ENCODE measurements at regions not wholly inside any gene's neighbourhood (a gene's known extent, or its start where the extent isn't known, plus 50 kb on each side); places are given as distances from the start of the nearest gene placed in this dataset.

DNA sequence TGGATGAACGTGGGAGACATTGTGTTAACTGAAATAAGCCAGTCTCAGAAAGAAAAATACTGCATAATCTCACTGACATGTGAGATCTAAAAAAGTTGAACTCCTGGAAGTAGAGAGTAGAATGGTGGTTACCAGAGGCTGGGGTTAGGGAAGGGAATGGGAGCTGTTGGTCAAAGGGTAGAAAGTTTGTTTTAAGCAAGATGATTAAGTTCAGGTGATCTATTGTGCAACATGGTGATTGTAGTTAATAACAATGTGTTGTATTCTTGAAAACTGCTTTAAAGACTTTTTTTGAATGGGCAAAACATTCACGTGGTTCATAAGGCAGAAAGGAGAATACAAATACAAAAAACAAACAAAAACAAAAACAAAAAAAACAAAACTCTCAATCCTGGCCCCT lies 460.4 kb upstream of the TBX3 start:
- H3K9ac ChIP-seq = no peak overlapping the region
- TF ChIP-seq, protein P1, sequence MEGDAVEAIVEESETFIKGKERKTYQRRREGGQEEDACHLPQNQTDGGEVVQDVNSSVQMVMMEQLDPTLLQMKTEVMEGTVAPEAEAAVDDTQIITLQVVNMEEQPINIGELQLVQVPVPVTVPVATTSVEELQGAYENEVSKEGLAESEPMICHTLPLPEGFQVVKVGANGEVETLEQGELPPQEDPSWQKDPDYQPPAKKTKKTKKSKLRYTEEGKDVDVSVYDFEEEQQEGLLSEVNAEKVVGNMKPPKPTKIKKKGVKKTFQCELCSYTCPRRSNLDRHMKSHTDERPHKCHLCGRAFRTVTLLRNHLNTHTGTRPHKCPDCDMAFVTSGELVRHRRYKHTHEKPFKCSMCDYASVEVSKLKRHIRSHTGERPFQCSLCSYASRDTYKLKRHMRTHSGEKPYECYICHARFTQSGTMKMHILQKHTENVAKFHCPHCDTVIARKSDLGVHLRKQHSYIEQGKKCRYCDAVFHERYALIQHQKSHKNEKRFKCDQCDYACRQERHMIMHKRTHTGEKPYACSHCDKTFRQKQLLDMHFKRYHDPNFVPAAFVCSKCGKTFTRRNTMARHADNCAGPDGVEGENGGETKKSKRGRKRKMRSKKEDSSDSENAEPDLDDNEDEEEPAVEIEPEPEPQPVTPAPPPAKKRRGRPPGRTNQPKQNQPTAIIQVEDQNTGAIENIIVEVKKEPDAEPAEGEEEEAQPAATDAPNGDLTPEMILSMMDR (IDR thresholded peaks at IDR 0.05) = no peak
- no peak for TF ChIP-seq EZH2 (IDR thresholded peaks at IDR 0.05)
- no peak for TF ChIP-seq EZH2phosphoT487 (IDR thresholded peaks at IDR 0.05)
- H3K4me1 ChIP-seq = peaks cover 24% of the 10 kb centered on the region
- H2AFZ ChIP-seq (replicated peaks) = no peak overlapping the region
- no peak for DNase-seq (ENCODE audit: low spot score)
- no peaks in the 10 kb centered on the region for H3K9me3 ChIP-seq (ENCODE audit: low read depth)
- H3K9me3 Mint-ChIP-seq = peaks cover 7% of the 10 kb centered on the region
- no peaks in the 10 kb centered on the region for H3K27me3 ChIP-seq
- peaks cover 20% of the 10 kb centered on the region for H3K4me1 Mint-ChIP-seq
- H3K4me3 Mint-ChIP-seq = no peak overlapping the region
- H3K4me3 ChIP-seq = no peak overlapping the region
- H3K27ac ChIP-seq = no peak overlapping the region
- no peaks in the 10 kb centered on the region for H3K36me3 ChIP-seq
- H3K36me3 Mint-ChIP-seq = no peaks in the 10 kb centered on the region
- no peak overlapping the region for H3K27ac Mint-ChIP-seq
- no peaks in the 10 kb centered on the region for H4K20me1 ChIP-seq (ENCODE audit: low read depth)
- peaks cover 7% of the 10 kb centered on the region for H3K27me3 Mint-ChIP-seq (ENCODE audit: insufficient read depth, low read depth)
- H3K4me2 ChIP-seq = no peak overlapping the region
- no peaks in the 10 kb centered on the region for H3F3A ChIP-seq (ENCODE audit: low read depth)
- H3K79me2 ChIP-seq (ENCODE audit: low read depth) = no peaks in the 10 kb centered on the region

DNA sequence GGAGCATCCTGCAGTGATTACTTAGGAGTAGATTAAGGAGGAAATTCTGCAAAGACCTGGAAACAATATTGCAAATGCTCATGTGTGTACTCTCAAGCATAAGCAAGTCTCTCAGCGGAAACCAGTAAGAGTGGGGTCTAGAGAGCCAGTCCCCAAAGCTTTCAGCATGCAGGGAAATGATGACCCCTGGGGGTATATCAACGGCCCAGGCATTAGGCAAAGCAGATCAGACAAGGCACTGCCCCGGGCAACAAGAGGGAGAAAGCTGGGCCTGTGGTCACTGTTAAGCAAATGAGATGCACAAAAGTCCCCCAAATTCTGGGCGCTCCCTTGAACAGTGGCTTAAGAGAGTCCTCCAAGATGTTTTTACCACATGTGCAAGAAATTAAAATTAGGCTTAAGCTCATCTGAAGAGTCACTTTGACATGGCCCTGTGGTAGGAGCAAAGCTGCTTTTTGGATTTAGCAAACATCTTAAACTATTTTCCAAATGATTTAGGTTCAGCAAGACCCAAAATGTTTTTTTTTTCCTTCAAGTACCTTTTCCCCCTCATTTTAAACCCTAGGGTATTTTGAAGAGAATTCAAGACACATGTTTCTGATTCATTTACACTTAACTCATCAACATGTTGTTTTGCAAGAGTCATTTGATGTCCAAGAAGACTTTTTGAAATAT lies 457.1 kb upstream of the TBX3 start:
- Histone ChIP-seq H3K4me2 (no peak overlapping the region), H3K27ac (no peak overlapping the region), H3K9ac (no peak overlapping the region), H4K20me1 (ENCODE audit: low read depth) (no peaks in the 10 kb centered on the region), H3K9me3 (ENCODE audit: low read depth) (no peaks in the 10 kb centered on the region), H3K27me3 (no peaks in the 10 kb centered on the region), H3K36me3 (no peaks in the 10 kb centered on the region), H3K4me3 (no peak overlapping the region), H3F3A (ENCODE audit: low read depth) (no peaks in the 10 kb centered on the region), H3K4me1 (peaks cover 20% of the 10 kb centered on the region), H2AFZ (replicated peaks) (peak overlapping the region; percentile 13), H3K79me2 (ENCODE audit: low read depth) (no peaks in the 10 kb centered on the region)
- no peak for TF ChIP-seq EZH2 (IDR thresholded peaks at IDR 0.05)
- TF ChIP-seq, protein P1 (IDR thresholded peaks at IDR 0.05) = peak; percentile 17
- H3K4me3 Mint-ChIP-seq = no peak overlapping the region
- peaks cover 5% of the 10 kb centered on the region for H3K27me3 Mint-ChIP-seq (ENCODE audit: insufficient read depth, low read depth)
- DNase-seq (ENCODE audit: low spot score) = peak; percentile 43
- H3K4me1 Mint-ChIP-seq = peaks cover 18% of the 10 kb centered on the region
- peaks cover 7% of the 10 kb centered on the region for H3K9me3 Mint-ChIP-seq
- no peaks in the 10 kb centered on the region for H3K36me3 Mint-ChIP-seq
- no peak overlapping the region for H3K27ac Mint-ChIP-seq

DNA sequence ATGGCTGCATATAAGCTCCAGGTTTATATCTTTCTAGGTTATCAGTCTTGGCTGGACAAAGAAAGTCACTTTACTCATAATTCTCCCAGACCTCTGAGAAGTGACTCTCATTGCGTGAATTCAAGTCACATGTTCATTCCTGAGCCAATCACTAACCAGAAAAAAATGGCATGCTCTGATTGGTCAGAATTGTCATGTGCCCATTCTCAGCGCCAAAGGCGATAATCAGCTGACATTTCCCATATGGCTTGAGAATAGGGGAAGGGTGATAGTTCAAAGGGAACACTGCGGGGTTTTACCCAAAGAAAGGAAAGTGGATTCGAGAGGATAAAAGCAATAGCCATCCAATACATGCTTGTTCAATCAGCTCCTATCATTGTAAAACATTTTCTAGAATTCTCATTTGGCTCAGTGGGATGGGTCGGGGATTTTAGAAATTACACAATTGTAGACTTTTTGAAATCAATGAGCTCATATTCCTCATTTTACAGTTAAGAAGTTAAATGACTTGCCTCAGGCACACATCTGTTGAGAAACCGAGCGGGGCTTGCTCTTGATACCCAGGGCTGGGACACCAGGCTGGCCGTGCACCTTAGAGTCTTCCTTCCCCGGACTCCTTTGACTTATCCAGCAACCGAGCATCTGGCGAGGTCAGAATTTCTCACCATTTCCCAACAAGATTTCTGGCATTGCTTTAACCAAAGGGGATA lies 454.0 kb upstream of the TBX3 start:
- no peak for DNase-seq (ENCODE audit: low spot score)
- no peaks in the 10 kb centered on the region for H3K79me2 ChIP-seq (ENCODE audit: low read depth)
- H3K9me3 ChIP-seq (ENCODE audit: low read depth) = no peaks in the 10 kb centered on the region
- H3K27ac Mint-ChIP-seq = no peak overlapping the region
- H3K4me3 ChIP-seq = no peak overlapping the region
- no peak overlapping the region for H3K4me3 Mint-ChIP-seq
- peaks cover 2% of the 10 kb centered on the region for H3K9me3 Mint-ChIP-seq
- H3K9ac ChIP-seq = no peak overlapping the region
- H3K36me3 ChIP-seq = no peaks in the 10 kb centered on the region
- no peaks in the 10 kb centered on the region for H3F3A ChIP-seq (ENCODE audit: low read depth)
- no peaks in the 10 kb centered on the region for H4K20me1 ChIP-seq (ENCODE audit: low read depth)
- peaks cover 3% of the 10 kb centered on the region for H3K27me3 Mint-ChIP-seq (ENCODE audit: insufficient read depth, low read depth)
- peaks cover 5% of the 10 kb centered on the region for H3K4me1 ChIP-seq
- H3K36me3 Mint-ChIP-seq = no peaks in the 10 kb centered on the region
- no peak for TF ChIP-seq EZH2 (IDR thresholded peaks at IDR 0.05)
- TF ChIP-seq EZH2phosphoT487 (IDR thresholded peaks at IDR 0.05) = no peak
- TF ChIP-seq, protein P1 (IDR thresholded peaks at IDR 0.05) = no peak
- no peaks in the 10 kb centered on the region for H3K27me3 ChIP-seq
- H3K4me2 ChIP-seq = no peak overlapping the region
- H2AFZ ChIP-seq (replicated peaks) = no peak overlapping the region
- peaks cover 5% of the 10 kb centered on the region for H3K4me1 Mint-ChIP-seq
- no peak overlapping the region for H3K27ac ChIP-seq
